Mesodermal cell (in vitro differentiated cells): ENCODE measurements at regions not wholly inside any gene's neighbourhood (a gene's known extent, or its start where the extent isn't known, plus 50 kb on each side); places are given as distances from the start of the nearest gene placed in this dataset.

Source experiments
- H3K27ac ChIP-seq: 2 replicates; pipeline ENCODE4 v1.7.0; 2013; ENCODE audit warnings: mild to moderate bottlenecking, low read depth, low read length, moderate library complexity; ENCODE audit not compliant: severe bottlenecking
- H3K36me3 ChIP-seq: 2 replicates; pipeline ENCODE4 v1.7.1; 2013; ENCODE audit warnings: mild to moderate bottlenecking, low read length, moderate library complexity; ENCODE audit not compliant: control insufficient read depth, insufficient read depth
- H3K4me1 ChIP-seq: one replicate; pipeline ENCODE4 v1.7.1; 2013; ENCODE audit warnings: mild to moderate bottlenecking, low read length; ENCODE audit not compliant: insufficient read depth, control insufficient read depth, poor library complexity, severe bottlenecking
- H3K4me3 ChIP-seq: 2 replicates; pipeline ENCODE4 v1.7.0; 2013; ENCODE audit warnings: low read length, control low read depth, mild to moderate bottlenecking; ENCODE audit not compliant: insufficient read depth, poor library complexity, severe bottlenecking; ENCODE audit errors: extremely low read depth
- H3K9me3 ChIP-seq: 2 replicates; pipeline ENCODE4 v1.7.1; 2013; ENCODE audit warnings: mild to moderate bottlenecking, low read length, moderate library complexity; ENCODE audit not compliant: control insufficient read depth
- WGBS, 2 experiments: methylation state at CpG; one replicate each; pipeline ENCODE4 v1.1.5; 2013; ENCODE audit warnings: missing lambda C conversion rate in 2 of 2; ENCODE audit not compliant: insufficient coverage in 2 of 2; 5-methylcytosine and 5-hydroxymethylcytosine counted together

DNA sequence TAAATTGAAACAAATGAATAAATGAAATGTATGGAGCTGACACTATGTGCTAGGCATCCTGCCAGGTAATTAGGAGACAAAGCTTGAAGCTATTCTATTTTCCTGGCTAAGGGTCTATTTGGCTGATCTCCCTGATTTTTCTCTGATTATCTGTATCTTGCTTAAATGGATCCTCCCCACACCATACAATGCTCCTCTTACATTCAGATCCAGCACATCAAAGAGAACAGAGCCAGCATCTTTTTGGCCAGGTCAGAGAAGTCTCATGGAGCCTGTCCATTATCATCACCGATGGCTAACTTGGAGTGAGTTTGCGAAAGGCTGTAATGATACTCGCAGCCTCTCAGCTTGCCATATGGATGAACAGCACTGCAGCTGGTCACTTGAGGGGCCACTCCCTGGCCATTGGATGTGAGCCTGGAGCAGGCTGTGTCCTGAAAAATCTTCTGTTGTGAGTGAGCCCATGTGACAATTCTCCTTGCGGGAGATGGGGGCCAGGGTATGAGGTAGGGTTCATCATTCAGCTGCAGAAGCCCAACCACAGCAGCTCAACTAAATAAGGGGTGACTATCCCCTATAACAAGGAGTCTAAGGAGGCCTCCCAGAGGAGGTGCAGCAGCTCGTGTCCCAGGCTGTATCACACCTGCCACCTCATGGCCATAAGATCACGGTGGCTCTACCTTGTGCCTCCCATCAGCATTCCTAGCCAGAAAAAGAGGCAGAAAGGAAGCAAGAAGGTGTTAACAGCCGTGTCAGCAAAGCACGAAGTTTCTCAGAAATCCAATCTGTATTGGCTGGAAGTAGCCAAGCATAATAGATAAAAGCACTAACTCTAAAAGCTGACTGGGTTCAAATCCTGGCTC, 69.3 kb upstream of the ST8SIA2 start:
- Histone ChIP-seq H3K36me3 (no peaks in the 10 kb centered on the region), H3K9me3 (no peaks in the 10 kb centered on the region), H3K27ac (no peak overlapping the region), H3K4me1 (peaks cover 4% of the 10 kb centered on the region), H3K4me3 (no peak overlapping the region)
- 91 to 92% methylated on average over 7 to 8 of the region's 8 CpGs for WGBS, 2 experiments

DNA sequence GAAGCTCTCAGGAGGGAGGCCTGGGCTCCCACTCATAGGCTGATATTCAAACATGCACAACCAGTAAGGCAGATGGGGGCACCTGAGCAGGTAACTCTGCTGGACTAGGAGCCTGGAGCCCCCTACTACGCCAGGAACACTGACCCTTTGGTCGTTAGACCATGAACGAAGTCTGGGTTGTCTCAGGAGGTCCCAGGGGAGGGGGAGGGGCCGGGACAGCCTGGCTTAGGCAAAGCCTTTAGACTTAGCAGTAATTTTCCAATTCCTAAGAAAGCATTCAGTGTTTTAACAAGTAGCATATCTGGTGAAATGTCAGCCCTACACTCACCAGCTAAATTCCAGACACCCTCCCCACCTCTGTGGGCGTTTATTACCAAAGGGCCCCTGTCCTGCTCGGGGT, 67.4 kb upstream of the ST8SIA2 start:
- Histone ChIP-seq H3K27ac (no peak overlapping the region), H3K36me3 (no peaks in the 10 kb centered on the region), H3K4me1 (peaks cover 4% of the 10 kb centered on the region), H3K4me3 (no peak overlapping the region), H3K9me3 (no peaks in the 10 kb centered on the region)
- 64 to 84% methylated on average over 4 of the region's 6 CpGs for WGBS, 2 experiments

GRCh38 chr15:92327033-92327432, 66.6 kb upstream of the ST8SIA2 start:
- Histone ChIP-seq H3K4me3 (no peak overlapping the region), H3K4me1 (peaks cover 4% of the 10 kb centered on the region), H3K9me3 (no peaks in the 10 kb centered on the region), H3K27ac (no peak overlapping the region), H3K36me3 (no peaks in the 10 kb centered on the region)
- 89 to 90% methylated on average over 4 of the region's 4 CpGs for WGBS, 2 experiments

DNA sequence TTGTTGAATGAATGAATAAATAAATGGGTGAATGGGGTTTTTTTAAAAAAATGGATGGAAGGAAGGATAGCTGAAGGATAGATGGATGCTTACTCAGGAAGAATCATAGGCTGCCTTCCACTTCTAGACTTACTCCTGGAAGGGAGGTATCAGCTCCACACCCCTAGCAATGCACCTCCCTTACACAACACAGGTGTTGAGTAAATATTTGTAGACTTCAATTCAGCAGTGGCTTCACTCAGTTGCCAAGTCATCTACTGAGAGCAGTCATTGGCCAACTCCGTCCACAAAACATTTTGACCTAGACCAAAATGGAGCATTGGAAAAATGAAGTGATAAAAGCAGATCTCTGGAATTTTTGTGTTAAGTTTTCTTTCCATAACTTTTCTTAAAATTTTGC, 65.5 kb upstream of the ST8SIA2 start:
- no peaks in the 10 kb centered on the region for H3K9me3 ChIP-seq
- no peak overlapping the region for H3K4me3 ChIP-seq
- WGBS, 2 experiments, result no CpG with 5 or more reads among the region's 1 CpG
- H3K4me1 ChIP-seq, result peaks cover 4% of the 10 kb centered on the region
- H3K36me3 ChIP-seq, result no peaks in the 10 kb centered on the region
- no peak overlapping the region for H3K27ac ChIP-seq

GRCh38 chr15:92332125-92332899, 61.4 kb upstream of the ST8SIA2 start:
- no peaks in the 10 kb centered on the region for H3K36me3 ChIP-seq
- H3K4me1 ChIP-seq, result no peaks in the 10 kb centered on the region
- H3K4me3 ChIP-seq, result no peak overlapping the region
- H3K27ac ChIP-seq, result no peak overlapping the region
- 100% methylated on average over 2 of the region's 6 CpGs for WGBS, 2 experiments
- no peaks in the 10 kb centered on the region for H3K9me3 ChIP-seq

DNA sequence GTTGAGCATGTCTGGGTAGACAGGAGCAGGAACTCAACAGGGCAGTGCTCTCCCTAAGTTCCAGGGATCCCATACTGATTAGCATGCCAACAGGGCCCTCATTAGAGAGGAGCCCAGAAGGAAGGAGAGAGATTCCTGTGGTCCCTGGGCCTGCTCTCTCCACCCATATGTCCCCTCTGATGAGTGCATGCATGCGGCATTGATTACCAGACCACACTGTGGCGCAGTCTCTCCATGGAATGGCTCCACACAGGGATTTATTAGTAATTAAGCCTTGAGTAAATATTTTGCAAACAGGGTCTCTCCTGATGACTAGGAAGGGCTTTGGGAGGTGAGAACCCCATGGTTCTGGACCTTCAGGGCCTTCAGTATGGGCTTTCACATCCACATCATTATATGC, 60.0 kb upstream of the ST8SIA2 start:
- Histone ChIP-seq H3K9me3 (no peaks in the 10 kb centered on the region), H3K4me1 (no peaks in the 10 kb centered on the region), H3K36me3 (no peaks in the 10 kb centered on the region), H3K4me3 (no peak overlapping the region), H3K27ac (no peak overlapping the region)
- no CpG with 5 or more reads among the region's 2 CpGs for WGBS, 2 experiments

DNA sequence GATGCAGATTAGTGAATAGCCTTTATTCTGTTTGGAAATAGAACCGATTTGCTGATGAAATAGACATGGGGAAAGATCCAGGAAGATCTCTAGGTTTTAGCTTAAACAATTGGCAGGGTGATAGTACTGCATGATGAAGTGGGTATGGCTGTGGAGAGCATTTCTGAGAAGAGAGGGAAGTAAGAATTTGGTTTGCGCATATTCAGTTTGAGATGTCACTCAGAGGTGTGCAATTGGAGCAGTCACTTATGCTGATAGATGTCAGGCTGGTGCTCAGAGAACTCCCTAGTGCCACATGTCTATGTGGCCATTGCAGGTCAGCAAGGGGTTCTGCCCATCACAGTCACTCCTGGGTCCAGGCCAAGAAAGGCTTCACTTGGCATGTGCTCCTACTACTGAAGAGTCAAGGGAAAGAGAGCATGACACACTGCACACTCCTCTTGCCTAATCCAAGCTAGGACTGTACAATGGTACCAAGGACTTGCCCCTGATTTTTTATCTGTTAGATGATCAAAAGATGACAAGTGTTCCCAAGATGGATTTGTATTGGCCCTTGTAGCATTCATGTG, 57.2 kb upstream of the ST8SIA2 start:
- no peaks in the 10 kb centered on the region for H3K4me1 ChIP-seq
- no peak overlapping the region for H3K4me3 ChIP-seq
- 57 to 88% methylated on average over 1 to 2 of the region's 2 CpGs for WGBS, 2 experiments
- no peaks in the 10 kb centered on the region for H3K9me3 ChIP-seq
- H3K36me3 ChIP-seq, result no peaks in the 10 kb centered on the region
- H3K27ac ChIP-seq, result no peak overlapping the region

GRCh38 chr15:92339361-92339760, 54.3 kb upstream of the ST8SIA2 start:
- 86 to 92% methylated on average over 3 of the region's 3 CpGs for WGBS, 2 experiments
- Histone ChIP-seq H3K27ac (no peak overlapping the region), H3K36me3 (no peaks in the 10 kb centered on the region), H3K4me3 (no peak overlapping the region), H3K9me3 (no peaks in the 10 kb centered on the region), H3K4me1 (peaks cover 3% of the 10 kb centered on the region)
